ENCODE measurements at regions not wholly inside any gene's neighbourhood (a gene's known extent, or its start where the extent isn't known, plus 50 kb on each side); places are given as distances from the start of the nearest gene placed in this dataset.

GRCh38 chr5:89707891-89708290 lies 701.7 kb downstream of the CETN3 start:
- no peak for DNase-seq (ENCODE audit: low spot score in 2 of 2)
- no peak overlapping the region for H3K4me3 ChIP-seq (ENCODE audit: low read depth, poor library complexity, severe bottlenecking)
- intact Hi-C loops (cut with DNase I; ENCODE audit: low total_unique reads): no loop called here
- TF ChIP-seq POLR2A (IDR thresholded peaks at IDR 0.05) (no peak), CTCF (IDR thresholded peaks at IDR 0.05) (no peak)
- 62 to 69% methylated on average over 2 of the region's 2 CpGs for WGBS, 2 donors

- 97 to 98% methylated on average over 1 of the region's 1 CpG for WGBS, 2 donors
- TF ChIP-seq CTCF (IDR thresholded peaks at IDR 0.05): no peak
- no peak for TF ChIP-seq POLR2A (IDR thresholded peaks at IDR 0.05)
- intact Hi-C loops (cut with DNase I; ENCODE audit: low total_unique reads): no loop called here
Measured at GRCh38 chr5:89706731-89707130, 702.8 kb downstream of the CETN3 start.

GRCh38 chr5:89703817-89704216 lies 705.7 kb downstream of the CETN3 start:
- TF ChIP-seq POLR2A (IDR thresholded peaks at IDR 0.05) (no peak), CTCF (IDR thresholded peaks at IDR 0.05) (no peak)
- no peak overlapping the region for H3K4me3 ChIP-seq (ENCODE audit: low read depth, poor library complexity, severe bottlenecking)
- no peak for DNase-seq (ENCODE audit: low spot score in 2 of 2)
- intact Hi-C loops (cut with DNase I; ENCODE audit: low total_unique reads): no loop called here

More at GRCh38 chr5:89706731-89707130, 702.8 kb downstream of the CETN3 start:
- no peak overlapping the region for H3K4me3 ChIP-seq (ENCODE audit: low read depth, poor library complexity, severe bottlenecking)
- no peak for DNase-seq (ENCODE audit: low spot score in 2 of 2)

- no peak for DNase-seq (ENCODE audit: low spot score in 2 of 2)
- TF ChIP-seq CTCF (IDR thresholded peaks at IDR 0.05) (no peak), POLR2A (IDR thresholded peaks at IDR 0.05) (no peak)
- intact Hi-C loops (cut with DNase I; ENCODE audit: low total_unique reads): no loop called here
- 91 to 95% methylated on average over 2 of the region's 2 CpGs for WGBS, 2 donors
- no peak overlapping the region for H3K4me3 ChIP-seq (ENCODE audit: low read depth, poor library complexity, severe bottlenecking)
Measured at GRCh38 chr5:89698028-89698427, 711.5 kb downstream of the CETN3 start.

- intact Hi-C loops (cut with DNase I; ENCODE audit: low total_unique reads): no loop called here
- no peak overlapping the region for H3K4me3 ChIP-seq (ENCODE audit: low read depth, poor library complexity, severe bottlenecking)
- TF ChIP-seq POLR2A (IDR thresholded peaks at IDR 0.05) (no peak), CTCF (IDR thresholded peaks at IDR 0.05) (no peak)
- WGBS, 2 donors: 75 to 89% methylated on average over 1 of the region's 1 CpG
- no peak for DNase-seq (ENCODE audit: low spot score in 2 of 2)
Measured at GRCh38 chr5:89697581-89697980, 712.0 kb downstream of the CETN3 start.

GRCh38 chr5:89695371-89695770 lies 714.2 kb downstream of the CETN3 start:
- WGBS, 2 donors: 92 to 96% methylated on average over 1 of the region's 1 CpG
- no peak overlapping the region for H3K4me3 ChIP-seq (ENCODE audit: low read depth, poor library complexity, severe bottlenecking)
- no peak for DNase-seq (ENCODE audit: low spot score in 2 of 2)
- intact Hi-C loops (cut with DNase I; ENCODE audit: low total_unique reads): no loop called here
- TF ChIP-seq POLR2A (IDR thresholded peaks at IDR 0.05) (no peak), CTCF (IDR thresholded peaks at IDR 0.05) (no peak)
